ENCODE measurements at regions not wholly inside any gene's neighbourhood (a gene's known extent, or its start where the extent isn't known, plus 50 kb on each side); places are given as distances from the start of the nearest gene placed in this dataset.

- Histone ChIP-seq H3K79me2 (ENCODE audit: low read length) (no peaks in the 10 kb centered on the region), H3K27ac (ENCODE audit: low read length) (peak overlapping the region; percentile 48), H3K9me2 (replicated peaks; ENCODE audit: low read length) (no peaks in the 10 kb centered on the region), H3K9me3 (ENCODE audit: low read length) (no peaks in the 10 kb centered on the region), H2AFZ (ENCODE audit: low read length) (no peak overlapping the region), H3K4me1 (ENCODE audit: insufficient read depth, low read length) (peaks cover 25% of the 10 kb centered on the region), H3K36me3 (ENCODE audit: low read depth, low read length) (no peaks in the 10 kb centered on the region), H3K4me3 (ENCODE audit: low read length) (no peak overlapping the region), H3F3A (ENCODE audit: low read length, unreplicated experiment) (no peaks in the 10 kb centered on the region), H4K20me1 (ENCODE audit: low read length) (no peaks in the 10 kb centered on the region), H3K27me3 (ENCODE audit: low read length) (no peaks in the 10 kb centered on the region), H3K9ac (ENCODE audit: low read length) (no peak overlapping the region), H3K4me2 (ENCODE audit: low read length) (no peak overlapping the region)
- BruUV-seq (replicated peaks), result no TSS peak
- CTCF ChIA-PET, result no interaction called here
- DNase-seq (peak; percentile 61), ATAC-seq (peak; percentile 93)
- intact Hi-C loops (cut with micrococcal nuclease), result loop anchor here (1.0 kb wide), 1 partner anchor 47 kb away; no protein-coding TSS in a partner anchor
- POLR2A ChIA-PET (ENCODE audit: unreplicated experiment), result interaction anchor here (0.6 kb wide), 1 partner anchor 266 kb away, joined by 14 read pairs; the partner anchor contains the start of gene ATIC
- no peak for TF ChIP-seq EZH2phosphoT487 (IDR thresholded peaks at IDR 0.05; ENCODE audit: borderline replicate concordance, low read length)
- TF ChIP-seq EZH2 (IDR thresholded peaks at IDR 0.05; ENCODE audit: low read length, unreplicated experiment), result no peak
- no peak for TF ChIP-seq CTCF (conservative IDR thresholded peaks at IDR 0.05; ENCODE audit: low read depth, low read length)
These were observed 141.5 kb upstream of the FN1 start for GRCh38 chr2:215577356-215577755.

GRCh38 chr2:215576572-215576971, 140.7 kb upstream of the FN1 start:
- H3K4me1 ChIP-seq (ENCODE audit: insufficient read depth, low read length), result peaks cover 25% of the 10 kb centered on the region
- POLR2A ChIA-PET (ENCODE audit: unreplicated experiment), result no interaction called here
- no peak overlapping the region for H2AFZ ChIP-seq (ENCODE audit: low read length)
- H3F3A ChIP-seq (ENCODE audit: low read length, unreplicated experiment), result no peaks in the 10 kb centered on the region
- H3K9me2 ChIP-seq (replicated peaks; ENCODE audit: low read length), result no peaks in the 10 kb centered on the region
- DNase-seq, result no peak
- TF ChIP-seq EZH2 (IDR thresholded peaks at IDR 0.05; ENCODE audit: low read length, unreplicated experiment) (no peak), EZH2phosphoT487 (IDR thresholded peaks at IDR 0.05; ENCODE audit: borderline replicate concordance, low read length) (no peak), CTCF (conservative IDR thresholded peaks at IDR 0.05; ENCODE audit: low read depth, low read length) (no peak)
- no peak overlapping the region for H3K4me2 ChIP-seq (ENCODE audit: low read length)
- no peak overlapping the region for H3K9ac ChIP-seq (ENCODE audit: low read length)
- CTCF ChIA-PET, result no interaction called here
- no TSS peak for BruUV-seq (replicated peaks)
- H3K79me2 ChIP-seq (ENCODE audit: low read length), result no peaks in the 10 kb centered on the region
- no peaks in the 10 kb centered on the region for H3K36me3 ChIP-seq (ENCODE audit: low read depth, low read length)
- no peaks in the 10 kb centered on the region for H3K27me3 ChIP-seq (ENCODE audit: low read length)
- no peak overlapping the region for H3K27ac ChIP-seq (ENCODE audit: low read length)
- no peak for ATAC-seq
- intact Hi-C loops (cut with micrococcal nuclease), result no loop called here
- no peaks in the 10 kb centered on the region for H3K9me3 ChIP-seq (ENCODE audit: low read length)
- H3K4me3 ChIP-seq (ENCODE audit: low read length), result no peak overlapping the region
- no peaks in the 10 kb centered on the region for H4K20me1 ChIP-seq (ENCODE audit: low read length)

GRCh38 chr2:215573496-215573895, 137.6 kb upstream of the FN1 start:
- Histone ChIP-seq H3K79me2 (ENCODE audit: low read length) (no peaks in the 10 kb centered on the region), H3K4me3 (ENCODE audit: low read length) (no peak overlapping the region), H3K9me2 (replicated peaks; ENCODE audit: low read length) (no peaks in the 10 kb centered on the region), H3K4me1 (ENCODE audit: insufficient read depth, low read length) (peaks cover 10% of the 10 kb centered on the region; the same call in 1 of the 2 replicates), H4K20me1 (ENCODE audit: low read length) (no peaks in the 10 kb centered on the region), H3F3A (ENCODE audit: low read length, unreplicated experiment) (no peaks in the 10 kb centered on the region), H3K27ac (ENCODE audit: low read length) (no peak overlapping the region), H3K36me3 (ENCODE audit: low read depth, low read length) (no peaks in the 10 kb centered on the region), H2AFZ (ENCODE audit: low read length) (no peak overlapping the region), H3K4me2 (ENCODE audit: low read length) (no peak overlapping the region), H3K9ac (ENCODE audit: low read length) (no peak overlapping the region), H3K27me3 (ENCODE audit: low read length) (no peaks in the 10 kb centered on the region), H3K9me3 (ENCODE audit: low read length) (no peaks in the 10 kb centered on the region)
- DNase-seq (no peak), ATAC-seq (no peak)
- ChIA-PET POLR2A (ENCODE audit: unreplicated experiment) (interaction anchor here (0.6 to 0.7 kb wide), 2 partner anchors 187 to 268 kb away, joined by 4 to 16 read pairs; no protein-coding TSS in a partner anchor), CTCF (interaction anchor here (0.6 kb wide), 1 partner anchor 42 kb away, joined by 3 read pairs; no protein-coding TSS in a partner anchor)
- intact Hi-C loops (cut with micrococcal nuclease), result no loop called here
- no peak for TF ChIP-seq CTCF (conservative IDR thresholded peaks at IDR 0.05; ENCODE audit: low read depth, low read length)
- no peak for TF ChIP-seq EZH2phosphoT487 (IDR thresholded peaks at IDR 0.05; ENCODE audit: borderline replicate concordance, low read length)
- no peak for TF ChIP-seq EZH2 (IDR thresholded peaks at IDR 0.05; ENCODE audit: low read length, unreplicated experiment)
- BruUV-seq (replicated peaks), result no TSS peak
